Skeletal muscle satellite cell (primary cell): ENCODE measurements at regions not wholly inside any gene's neighbourhood (a gene's known extent, or its start where the extent isn't known, plus 50 kb on each side); places are given as distances from the start of the nearest gene placed in this dataset.

Experiments
- H3K27me3 ChIP-seq: 2 replicates; pipeline ENCODE4 v1.7.0; 2013; ENCODE audit warnings: low read length; ENCODE audit not compliant: control insufficient read depth, insufficient read depth
- H3K36me3 ChIP-seq: 2 replicates; pipeline ENCODE4 v1.7.0; 2013; ENCODE audit warnings: mild to moderate bottlenecking, control low read depth, low read length; ENCODE audit not compliant: insufficient read depth
- H3K4me1 ChIP-seq: 2 replicates; pipeline ENCODE4 v1.7.0; 2013; ENCODE audit warnings: low read length; ENCODE audit not compliant: control insufficient read depth, insufficient read depth
- H3K4me2 ChIP-seq: 2 replicates; pipeline ENCODE4 v1.7.0; 2013; ENCODE audit warnings: mild to moderate bottlenecking, low read length
- H3K4me3 ChIP-seq: 2 replicates; pipeline ENCODE4 v1.7.0; 2013; ENCODE audit warnings: low read length
- H3K9ac ChIP-seq: 2 replicates; pipeline ENCODE4 v1.7.0; 2013; ENCODE audit warnings: mild to moderate bottlenecking, low read depth, low read length, moderate library complexity
- H3K9me3 ChIP-seq: replicated peaks from 2 replicates; pipeline ENCODE4 v1.7.0; 2013; ENCODE audit warnings: mild to moderate bottlenecking, control low read depth, low read length

DNA sequence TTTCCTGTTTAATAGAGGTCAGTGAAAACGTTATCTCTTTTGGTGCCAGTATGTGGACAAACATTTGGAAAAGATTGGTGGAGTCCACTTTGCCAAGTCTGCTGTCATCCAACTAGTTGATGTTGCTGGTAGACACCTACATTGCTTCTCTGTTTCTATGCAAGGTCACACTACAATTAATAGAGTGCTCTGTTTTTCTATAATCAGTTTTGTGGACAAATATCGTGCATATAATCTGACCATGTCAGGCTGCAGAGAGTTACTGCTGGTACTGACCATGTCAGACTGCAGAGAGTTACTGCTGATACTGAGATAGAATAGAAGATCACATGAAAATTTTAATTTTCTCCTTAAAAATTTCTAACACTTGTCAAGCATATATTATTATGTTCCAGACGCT, 603.3 kb downstream of the TSN start:
- Histone ChIP-seq H3K4me3 (no peak overlapping the region), H3K27me3 (no peaks in the 10 kb centered on the region), H3K4me2 (no peak overlapping the region), H3K4me1 (no peaks in the 10 kb centered on the region), H3K36me3 (no peaks in the 10 kb centered on the region), H3K9ac (no peak overlapping the region), H3K9me3 (no peaks in the 10 kb centered on the region)

DNA sequence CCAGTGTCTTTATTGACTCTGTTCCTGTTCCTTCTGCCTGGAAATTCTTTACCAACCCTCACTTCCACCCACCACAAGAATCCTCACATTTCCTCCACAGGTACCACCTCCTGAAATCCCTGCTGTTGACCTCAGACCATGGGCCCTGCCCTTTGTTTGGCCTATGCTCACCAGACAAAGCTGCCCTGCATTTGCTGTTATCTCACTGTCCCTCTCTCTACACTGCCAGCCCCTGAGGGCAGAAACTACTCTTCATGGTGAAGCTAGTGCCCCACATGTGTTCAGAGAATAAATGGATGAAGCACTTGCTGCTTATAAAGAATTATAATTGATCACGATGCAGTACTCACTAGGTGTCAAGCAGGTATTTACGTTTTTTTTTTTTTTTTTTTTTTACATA, 608.4 kb downstream of the TSN start:
- Histone ChIP-seq H3K27me3 (no peaks in the 10 kb centered on the region), H3K9me3 (no peaks in the 10 kb centered on the region), H3K36me3 (no peaks in the 10 kb centered on the region), H3K9ac (no peak overlapping the region), H3K4me3 (no peak overlapping the region), H3K4me1 (no peaks in the 10 kb centered on the region), H3K4me2 (no peak overlapping the region)

DNA sequence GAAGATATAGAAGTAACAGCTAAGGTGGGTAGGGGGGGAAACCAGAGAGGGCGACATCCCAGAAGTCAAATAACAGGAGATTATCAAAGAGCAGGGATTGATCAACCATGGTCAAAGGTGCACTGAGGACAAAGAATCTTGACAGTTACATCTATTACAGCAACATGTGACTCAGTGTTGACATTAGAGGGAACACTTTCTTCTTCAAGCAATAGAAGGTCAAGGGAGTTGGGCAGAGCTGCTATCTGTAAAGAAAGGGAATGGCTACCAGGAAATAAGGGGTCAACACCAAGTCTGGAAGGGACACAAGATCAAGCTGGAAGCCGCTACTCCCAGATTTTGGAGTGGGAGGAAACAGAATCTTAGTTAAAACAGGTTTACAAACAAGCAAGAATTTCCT, 611.0 kb downstream of the TSN start:
- Histone ChIP-seq H3K4me2 (no peak overlapping the region), H3K9ac (no peak overlapping the region), H3K4me1 (no peaks in the 10 kb centered on the region), H3K27me3 (no peaks in the 10 kb centered on the region), H3K4me3 (no peak overlapping the region), H3K9me3 (no peaks in the 10 kb centered on the region), H3K36me3 (no peaks in the 10 kb centered on the region)

DNA sequence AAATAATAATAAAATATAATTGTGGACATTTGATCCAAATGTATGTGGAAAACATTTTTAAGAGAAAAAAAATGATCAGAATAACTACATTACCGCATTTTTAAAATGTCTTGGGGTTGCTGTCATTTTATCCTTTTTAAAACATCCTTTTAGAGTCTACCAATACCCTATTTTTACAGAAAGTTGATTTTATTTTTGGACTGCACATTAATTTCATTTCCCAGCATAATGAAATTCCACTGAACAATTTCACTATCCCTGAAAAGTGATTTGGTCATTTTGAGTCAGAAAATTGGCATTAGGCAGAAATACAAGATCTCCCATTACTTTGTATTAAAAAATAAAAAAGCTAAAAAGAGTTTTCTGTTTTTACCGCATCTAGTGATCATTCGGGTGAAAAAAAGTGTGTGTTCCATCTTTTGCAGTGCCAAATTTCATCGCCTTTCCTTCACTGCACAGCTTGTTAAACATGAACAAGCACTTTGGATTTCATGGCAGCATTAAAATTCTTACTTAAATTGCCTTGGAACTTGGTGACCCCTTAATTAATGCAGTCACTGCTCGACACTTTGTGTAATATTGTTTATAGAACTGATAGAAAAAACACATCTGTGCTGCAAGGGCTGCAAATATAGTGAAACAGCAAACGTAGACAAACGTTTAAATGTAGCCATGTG, 611.7 kb downstream of the TSN start:
- no peaks in the 10 kb centered on the region for H3K4me1 ChIP-seq

DNA sequence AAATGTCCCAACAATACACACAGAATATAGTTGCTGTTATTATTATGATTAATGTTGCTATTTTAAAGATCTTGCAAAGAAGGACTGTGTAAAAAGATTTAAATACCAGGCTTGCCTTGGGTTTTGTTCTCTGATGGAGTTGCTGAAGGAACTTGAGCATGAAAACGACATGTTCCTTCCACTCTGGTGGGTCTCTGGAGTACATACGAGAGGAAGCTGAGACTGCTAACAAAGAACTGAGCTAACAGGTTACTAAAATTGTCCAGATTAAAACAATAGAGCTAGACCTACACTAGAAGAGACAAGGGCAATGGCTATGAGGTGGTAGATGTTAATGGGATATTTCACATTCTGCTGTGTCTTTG, 612.2 kb downstream of the TSN start:
- Histone ChIP-seq H3K9ac (no peak overlapping the region), H3K4me1 (no peaks in the 10 kb centered on the region), H3K36me3 (no peaks in the 10 kb centered on the region), H3K27me3 (no peaks in the 10 kb centered on the region), H3K4me3 (no peak overlapping the region), H3K9me3 (no peaks in the 10 kb centered on the region), H3K4me2 (no peak overlapping the region)

More for the DNA sequence above, 611.7 kb downstream of the TSN start:
- Histone ChIP-seq H3K36me3 (no peaks in the 10 kb centered on the region), H3K9ac (no peak overlapping the region), H3K27me3 (no peaks in the 10 kb centered on the region), H3K9me3 (no peaks in the 10 kb centered on the region), H3K4me3 (no peak overlapping the region), H3K4me2 (no peak overlapping the region)

DNA sequence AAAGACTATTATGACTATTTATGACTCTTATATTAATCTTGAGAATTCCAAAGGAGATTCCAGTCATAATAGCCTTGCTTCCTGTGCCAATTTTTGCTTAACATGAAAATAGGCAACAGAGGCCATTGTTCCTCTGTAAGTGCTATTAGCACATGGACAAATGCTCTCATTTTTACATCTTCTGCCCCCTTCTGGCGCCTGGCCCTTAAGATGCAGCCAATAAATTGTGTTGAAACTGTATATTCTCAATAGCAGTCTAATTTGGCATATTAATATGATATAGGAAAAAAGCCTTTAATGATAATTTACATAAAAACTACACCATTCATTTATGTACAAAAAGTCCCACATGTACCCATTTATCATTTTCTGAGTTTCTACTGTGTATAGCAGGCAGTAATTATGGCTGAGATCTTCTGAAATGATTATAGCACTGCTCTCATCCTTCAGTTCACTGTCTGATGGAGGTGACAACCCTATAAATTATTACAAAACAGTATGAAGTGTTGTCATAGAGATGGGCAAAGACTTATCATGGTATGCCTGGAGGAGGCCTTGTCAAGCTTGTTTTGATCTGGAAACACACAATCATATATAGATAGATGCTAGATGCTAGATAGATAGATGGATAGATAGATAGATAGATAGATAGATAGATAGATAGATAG, 613.3 kb downstream of the TSN start:
- Histone ChIP-seq H3K4me1 (no peaks in the 10 kb centered on the region), H3K27me3 (no peaks in the 10 kb centered on the region), H3K4me3 (no peak overlapping the region), H3K36me3 (no peaks in the 10 kb centered on the region), H3K9me3 (no peaks in the 10 kb centered on the region), H3K4me2 (no peak overlapping the region), H3K9ac (no peak overlapping the region)

DNA sequence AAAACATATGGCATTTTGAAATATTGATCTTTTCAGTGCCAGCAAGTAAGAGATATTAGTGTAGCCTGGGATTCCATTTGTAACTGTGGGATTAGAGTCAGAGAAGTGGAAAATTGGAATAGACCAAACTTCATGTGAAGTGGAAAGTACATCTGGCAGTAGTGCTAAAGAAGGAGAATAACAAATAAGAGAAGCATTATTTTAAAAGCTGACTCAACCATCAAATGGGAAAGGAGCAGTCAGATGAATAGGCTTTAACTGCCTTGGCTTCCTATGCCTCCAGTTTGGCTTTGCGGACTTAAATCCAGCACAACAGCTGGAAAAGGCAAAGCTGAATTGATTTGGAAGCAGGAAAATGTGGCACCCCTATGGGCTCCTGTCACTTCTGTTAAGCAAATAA, 623.1 kb downstream of the TSN start:
- Histone ChIP-seq H3K27me3 (no peaks in the 10 kb centered on the region), H3K4me3 (no peak overlapping the region), H3K36me3 (no peaks in the 10 kb centered on the region), H3K4me1 (no peaks in the 10 kb centered on the region), H3K9me3 (no peaks in the 10 kb centered on the region), H3K9ac (no peak overlapping the region), H3K4me2 (no peak overlapping the region)

DNA sequence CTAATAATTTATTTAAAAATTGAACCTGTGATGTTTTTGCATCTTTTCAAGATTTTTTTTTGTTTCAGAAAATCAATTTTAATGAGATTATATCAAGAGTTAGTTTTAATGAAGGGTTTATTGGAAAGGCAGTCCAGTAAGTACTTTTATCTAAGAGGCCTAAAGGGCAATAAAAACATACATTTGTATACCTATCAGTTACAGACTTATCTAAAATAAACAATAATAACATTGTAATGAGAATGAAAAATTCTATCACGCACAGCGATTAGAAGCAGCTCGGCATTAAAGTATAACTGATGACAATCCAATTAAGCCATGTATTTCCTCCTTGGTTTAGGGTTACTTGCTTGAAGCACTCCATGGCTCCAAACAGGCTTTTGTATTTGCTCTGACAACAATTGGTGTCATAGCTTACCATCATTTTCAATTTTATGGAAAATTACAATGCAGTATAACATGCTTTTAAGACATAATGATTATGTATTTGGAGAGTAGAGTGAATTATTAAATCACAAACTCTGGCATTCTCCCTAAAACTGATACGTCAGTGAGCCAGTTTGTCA, 629.4 kb downstream of the TSN start:
- H3K4me2 ChIP-seq, result no peak overlapping the region
- no peaks in the 10 kb centered on the region for H3K27me3 ChIP-seq
- no peaks in the 10 kb centered on the region for H3K4me1 ChIP-seq
- no peak overlapping the region for H3K4me3 ChIP-seq
- no peaks in the 10 kb centered on the region for H3K36me3 ChIP-seq
- H3K9ac ChIP-seq, result no peak overlapping the region
- no peaks in the 10 kb centered on the region for H3K9me3 ChIP-seq

DNA sequence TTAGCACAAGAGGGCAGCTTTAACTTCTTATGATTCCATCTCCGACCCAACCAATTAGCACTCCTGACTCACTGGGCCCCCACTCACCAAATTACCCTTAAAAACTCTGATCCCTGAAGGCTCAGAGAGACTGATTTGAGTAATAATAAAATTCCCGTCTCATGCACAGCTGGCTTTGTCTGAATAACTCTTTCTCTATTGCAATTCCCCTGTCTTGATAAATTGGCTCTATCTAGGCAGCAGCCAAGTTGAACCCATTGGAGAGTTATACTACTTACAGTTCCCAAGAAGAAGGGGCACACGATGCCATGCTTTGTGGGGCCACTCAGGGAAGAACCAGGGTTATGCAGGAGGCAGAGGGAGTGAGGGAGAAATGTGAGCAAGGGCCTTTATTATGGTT, 632.8 kb downstream of the TSN start:
- Histone ChIP-seq H3K4me1 (no peaks in the 10 kb centered on the region), H3K27me3 (no peaks in the 10 kb centered on the region), H3K36me3 (no peaks in the 10 kb centered on the region), H3K9me3 (no peaks in the 10 kb centered on the region), H3K9ac (no peak overlapping the region), H3K4me2 (no peak overlapping the region), H3K4me3 (no peak overlapping the region)

DNA sequence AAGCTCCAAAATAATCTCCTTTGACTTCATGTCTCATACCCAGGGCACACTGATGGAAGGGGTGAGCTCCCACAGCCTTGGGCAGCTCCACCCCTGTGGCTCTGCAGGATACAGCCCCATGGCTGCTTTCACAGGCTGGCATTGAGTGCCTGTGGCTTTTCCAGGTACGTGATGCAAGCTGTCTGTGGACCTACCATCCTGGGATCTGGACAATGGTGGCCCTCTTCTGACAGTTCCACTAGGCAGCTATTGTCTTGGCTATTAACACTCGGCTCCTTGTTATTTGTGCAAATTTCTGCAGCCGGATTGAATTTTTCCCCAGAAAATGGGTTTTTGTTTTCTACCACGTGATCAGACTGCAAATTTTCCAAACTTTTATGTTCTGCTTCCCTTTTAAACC, 634.2 kb downstream of the TSN start:
- Histone ChIP-seq H3K36me3 (no peaks in the 10 kb centered on the region), H3K4me1 (no peaks in the 10 kb centered on the region), H3K9me3 (no peaks in the 10 kb centered on the region), H3K27me3 (no peaks in the 10 kb centered on the region), H3K4me3 (no peak overlapping the region), H3K4me2 (no peak overlapping the region), H3K9ac (no peak overlapping the region)

DNA sequence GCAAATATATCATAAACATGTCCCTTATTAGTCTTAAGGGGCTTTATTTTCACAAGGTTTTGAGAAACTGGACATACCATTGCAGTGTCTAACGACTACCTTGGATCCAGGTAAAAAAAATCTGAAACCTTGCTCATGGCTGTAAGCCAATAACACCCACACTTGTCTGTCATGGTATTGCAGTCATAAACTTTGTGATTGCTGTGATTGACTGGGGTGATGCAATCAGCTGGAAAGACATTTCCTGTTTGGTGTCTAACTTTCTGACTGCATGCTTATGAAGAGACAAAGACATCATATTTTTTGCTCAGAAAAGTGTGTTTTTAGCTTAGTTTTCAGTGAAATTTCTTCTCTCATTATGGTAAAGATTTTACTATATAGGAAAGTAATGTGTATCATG, 635.0 kb downstream of the TSN start:
- H3K4me3 ChIP-seq, result no peak overlapping the region
- no peaks in the 10 kb centered on the region for H3K4me1 ChIP-seq
- H3K27me3 ChIP-seq, result no peaks in the 10 kb centered on the region
- no peak overlapping the region for H3K4me2 ChIP-seq
- no peak overlapping the region for H3K9ac ChIP-seq
- no peaks in the 10 kb centered on the region for H3K9me3 ChIP-seq
- no peaks in the 10 kb centered on the region for H3K36me3 ChIP-seq

DNA sequence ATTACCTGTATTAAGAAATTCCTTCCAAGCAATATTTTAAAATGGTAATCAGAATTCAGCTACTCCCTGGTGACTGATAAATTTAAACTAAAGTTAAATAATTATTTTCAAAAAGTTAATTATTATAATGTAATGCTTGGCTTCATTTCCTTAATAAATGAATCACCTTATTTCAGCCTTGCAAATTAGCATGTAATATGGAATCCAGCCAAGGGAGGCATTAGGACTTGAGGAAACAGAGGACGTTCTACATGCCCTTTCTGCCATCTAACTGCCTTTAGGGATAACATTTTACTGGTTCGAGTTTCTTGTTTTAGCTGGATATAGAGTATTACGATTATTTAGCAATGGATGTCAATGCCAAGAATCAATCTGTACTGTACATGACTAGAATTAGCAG, 636.3 kb downstream of the TSN start:
- no peak overlapping the region for H3K4me3 ChIP-seq
- no peak overlapping the region for H3K9ac ChIP-seq
- H3K27me3 ChIP-seq, result no peaks in the 10 kb centered on the region
- no peaks in the 10 kb centered on the region for H3K9me3 ChIP-seq
- no peaks in the 10 kb centered on the region for H3K36me3 ChIP-seq
- H3K4me1 ChIP-seq, result no peaks in the 10 kb centered on the region
- H3K4me2 ChIP-seq, result no peak overlapping the region
